Left lung (tissue), 4 donors: ENCODE measurements at regions not wholly inside any gene's neighbourhood (a gene's known extent, or its start where the extent isn't known, plus 50 kb on each side); places are given as distances from the start of the nearest gene placed in this dataset.

Source experiments
- ATAC-seq: fragments of 200-7000 bp; cut with Tn5 transposase; one replicate; pipeline ENCODE4 v1.9.1; 2020; ENCODE audit warnings: moderate library complexity
- DNase-seq, 4 donors: peaks; one replicate each; pipeline ENCODE4 v3.0.0-alpha.2; 2013 to 2020
- H3K27ac ChIP-seq, 2 donors: fragments of 200-600 bp; sonication (generic) in 1 of 2; one replicate each; pipeline versions ENCODE4 v1.5.0 to v1.8.0; 2020 to 2021
- H3K27me3 ChIP-seq, 2 donors: fragments of 200-600 bp; sonication (generic) in 1 of 2; one replicate each; pipeline versions ENCODE4 v1.5.0 to v1.8.0; 2020 to 2021
- H3K36me3 ChIP-seq, 2 donors: fragments of 200-600 bp; sonication (generic) in 1 of 2; one replicate each; pipeline versions ENCODE4 v1.5.0 to v1.8.0; 2020 to 2021
- H3K4me1 ChIP-seq, 2 donors: fragments of 200-600 bp; one replicate each; pipeline ENCODE4 v1.8.0; 2021
- H3K4me3 ChIP-seq, 2 donors: fragments of 200-600 bp; sonication (generic) in 1 of 2; one replicate each; pipeline versions ENCODE4 v1.5.0 to v1.8.0; 2020 to 2021; ENCODE audit warnings: mild to moderate bottlenecking in 1 of 2
- H3K9me3 ChIP-seq, 2 donors: fragments of 200-600 bp; sonication (generic) in 1 of 2; one replicate each; pipeline versions ENCODE4 v1.5.0 to v1.8.0; 2020 to 2021
- CTCF ChIP-seq, 2 donors: fragments of 200-600 bp; sonication (generic) in 1 of 2; IDR thresholded peaks; one replicate each; pipeline versions ENCODE4 v1.5.0 to v1.8.0; 2021; ENCODE audit warnings: antibody characterized with exemption in 2 of 2
- intact Hi-C, 2 donors: fragments of 100-400 bp; cut with DNase I; formaldehyde crosslinking; loops; one replicate each; pipeline versions ENCODE4 v1.11.2 to v1.14.2; 2022
- donor health status: DM: no; HTN: yes; CAD: no.
- donor health status: DM: no; HTN: no; CAD: no.

- Histone ChIP-seq H3K36me3 (no peaks in the 10 kb centered on the region), H3K27ac (no peak overlapping the region), H3K4me1 (peaks cover 0 to 5% of the 10 kb centered on the region in 2 donors), H3K4me3 (no peak overlapping the region), H3K9me3 (no peaks in the 10 kb centered on the region), H3K27me3 (no peaks in the 10 kb centered on the region)
- peak; percentile 30 for ATAC-seq
- intact Hi-C loops: no loop called here
- DNase-seq: no peak
- no peak for TF ChIP-seq CTCF (IDR thresholded peaks at IDR 0.05)
These were observed 288.8 kb downstream of the ADGB start for GRCh38 chr6:146887447-146888077.

- Histone ChIP-seq H3K27ac (no peak overlapping the region), H3K27me3 (no peaks in the 10 kb centered on the region), H3K4me1 (peaks cover 0 to 5% of the 10 kb centered on the region in 2 donors), H3K36me3 (no peaks in the 10 kb centered on the region), H3K4me3 (no peak overlapping the region), H3K9me3 (no peaks in the 10 kb centered on the region)
- DNase-seq (no peak), ATAC-seq (no peak)
- intact Hi-C loops: no loop called here
- TF ChIP-seq CTCF (IDR thresholded peaks at IDR 0.05): no peak
These were observed 290.5 kb downstream of the ADGB start for GRCh38 chr6:146889303-146889702.

- Histone ChIP-seq H3K9me3 (no peaks in the 10 kb centered on the region), H3K4me3 (no peak overlapping the region), H3K27me3 (no peaks in the 10 kb centered on the region), H3K36me3 (no peaks in the 10 kb centered on the region), H3K4me1 (peaks cover 0 to 5% of the 10 kb centered on the region in 2 donors), H3K27ac (no peak overlapping the region)
- intact Hi-C loops: no loop called here
- ATAC-seq: no peak
- no peak for TF ChIP-seq CTCF (IDR thresholded peaks at IDR 0.05)
- DNase-seq: no peak
These were observed 291.4 kb downstream of the ADGB start for GRCh38 chr6:146890172-146890571.

- Histone ChIP-seq H3K9me3 (no peaks in the 10 kb centered on the region), H3K27me3 (no peaks in the 10 kb centered on the region), H3K4me1 (peaks cover 0 to 5% of the 10 kb centered on the region in 2 donors), H3K36me3 (no peaks in the 10 kb centered on the region), H3K4me3 (no peak overlapping the region), H3K27ac (no peak overlapping the region)
- no peak for TF ChIP-seq CTCF (IDR thresholded peaks at IDR 0.05)
- no peak for DNase-seq
- no peak for ATAC-seq
- intact Hi-C loops: no loop called here
These were observed 292.1 kb downstream of the ADGB start for GRCh38 chr6:146890644-146891434.

GRCh38 chr6:146891615-146892265 is 293.0 kb downstream of the ADGB start:
- no peak overlapping the region for H3K4me3 ChIP-seq
- no peak for DNase-seq
- H3K4me1 ChIP-seq: peaks cover 0 to 5% of the 10 kb centered on the region in 2 donors
- no peak for TF ChIP-seq CTCF (IDR thresholded peaks at IDR 0.05)
- peak overlapping the region; percentile 18 to 34 for H3K27ac ChIP-seq
- H3K9me3 ChIP-seq: no peaks in the 10 kb centered on the region
- H3K27me3 ChIP-seq: no peaks in the 10 kb centered on the region
- H3K36me3 ChIP-seq: no peaks in the 10 kb centered on the region
- intact Hi-C loops: no loop called here
- ATAC-seq: no peak
